DOHH2 (cell line): ENCODE measurements at regions not wholly inside any gene's neighbourhood (a gene's known extent, or its start where the extent isn't known, plus 50 kb on each side); places are given as distances from the start of the nearest gene placed in this dataset.

Experiments used
- H3F3A ChIP-seq: fragments of 200-600 bp; sonication (generic), shearing (Covaris generic); 2 replicates; pipeline ENCODE4 v1.6.0; 2016; ENCODE audit warnings: antibody characterized with exemption, mild to moderate bottlenecking; ENCODE audit not compliant: control insufficient read depth, insufficient read depth
- H3K27ac ChIP-seq: fragments of 200-600 bp; sonication (generic); 2 replicates; pipeline ENCODE4 v1.5.1; 2014; ENCODE audit warnings: low read depth, mild to moderate bottlenecking, low read length, moderate library complexity
- H3K27me3 ChIP-seq: fragments of 200-600 bp; sonication (generic); 2 replicates; pipeline ENCODE4 v1.6.1; 2014; ENCODE audit warnings: mild to moderate bottlenecking, low read length, mixed read lengths; ENCODE audit not compliant: control insufficient read depth
- H3K36me3 ChIP-seq: fragments of 200-600 bp; sonication (generic); 2 replicates; pipeline ENCODE4 v1.6.1; 2014; ENCODE audit warnings: mild to moderate bottlenecking, low read length, moderate library complexity, mixed read lengths; ENCODE audit not compliant: control insufficient read depth
- H3K4me1 ChIP-seq: fragments of 200-600 bp; sonication (generic); 2 replicates; pipeline ENCODE4 v1.6.1; 2014; ENCODE audit warnings: mild to moderate bottlenecking, low read length, mixed read lengths; ENCODE audit not compliant: control insufficient read depth
- H3K4me2 ChIP-seq: fragments of 200-600 bp; sonication (generic); 2 replicates; pipeline ENCODE4 v1.6.0; 2014; ENCODE audit warnings: mild to moderate bottlenecking, low read length, moderate library complexity
- H3K4me3 ChIP-seq: fragments of 200-600 bp; sonication (generic); 2 replicates; pipeline ENCODE4 v1.5.1; 2014; ENCODE audit warnings: mild to moderate bottlenecking, low read length, mixed read lengths
- H3K79me2 ChIP-seq: fragments of 200-600 bp; sonication (generic); 2 replicates; pipeline ENCODE4 v1.6.1; 2014; ENCODE audit warnings: mild to moderate bottlenecking, low read length, mixed read lengths; ENCODE audit not compliant: control insufficient read depth
- H3K9me2 ChIP-seq: fragments of 200-600 bp; sonication (generic); replicated peaks from 2 replicates; pipeline ENCODE4 v1.6.1; 2014; ENCODE audit warnings: mild to moderate bottlenecking, low read length, mixed read lengths; ENCODE audit not compliant: control insufficient read depth
- H3K9me3 ChIP-seq: fragments of 200-600 bp; sonication (generic); 2 replicates; pipeline ENCODE4 v1.6.1; 2014; ENCODE audit warnings: antibody characterized with exemption, low read length, mixed read lengths; ENCODE audit not compliant: control insufficient read depth, insufficient read depth
- H4K20me1 ChIP-seq: fragments of 200-600 bp; sonication (generic); 2 replicates; pipeline ENCODE4 v1.6.0; 2014; ENCODE audit warnings: low read depth, mild to moderate bottlenecking, antibody characterized with exemption, low read length, moderate library complexity; ENCODE audit not compliant: control insufficient read depth, insufficient read depth
- CTCF ChIP-seq: fragments of 200-600 bp; sonication (generic); IDR thresholded peaks from one replicate; pipeline ENCODE4 v1.5.1; 2014; ENCODE audit warnings: antibody characterized with exemption, mild to moderate bottlenecking, low read depth, low read length; ENCODE audit not compliant: poor library complexity, severe bottlenecking
- EZH2phosphoT487 ChIP-seq: fragments of 200-600 bp; sonication (generic); IDR thresholded peaks from 2 replicates; pipeline ENCODE4 v1.6.1; 2017; ENCODE audit warnings: borderline replicate concordance, mild to moderate bottlenecking, antibody characterized with exemption, low read length, moderate library complexity, mixed read lengths

DNA sequence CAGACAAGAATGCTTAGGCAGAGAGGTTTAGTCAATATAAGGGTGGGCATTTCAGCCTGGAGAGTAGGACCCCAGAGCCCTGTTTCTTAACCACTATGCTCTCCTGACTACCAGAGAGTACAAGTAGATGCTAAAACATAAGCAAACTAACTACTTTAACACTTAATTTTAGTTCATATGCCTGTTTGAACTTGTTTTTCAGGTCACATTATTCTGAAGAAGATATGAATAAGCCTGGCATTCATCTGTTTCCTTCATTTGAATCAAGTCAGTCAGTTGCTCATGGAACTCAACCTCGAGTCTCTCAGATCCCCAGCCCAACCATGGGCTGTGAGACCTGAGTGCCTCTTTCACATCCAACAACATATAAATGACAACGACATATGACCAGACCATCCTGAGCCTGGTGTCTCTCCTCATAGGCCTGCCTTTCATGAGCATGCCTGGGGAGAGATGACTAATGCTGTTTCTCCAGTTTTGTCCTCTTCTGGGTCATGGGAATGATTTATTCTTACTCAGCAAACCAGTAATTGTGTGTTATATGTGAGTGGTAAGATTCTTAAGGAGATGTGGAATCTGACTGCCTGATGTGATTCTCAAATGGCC is 251.1 kb upstream of the BTG1 start:
- TF ChIP-seq EZH2phosphoT487 = no peak
- TF ChIP-seq CTCF = no peak
- 0 out of 2 replicates have a peak, but pooled peaks cover 2% of the 10 kb centered on the region for H3K36me3 ChIP-seq
- H3F3A ChIP-seq = no peaks in the 10 kb centered on the region
- H3K79me2 ChIP-seq = no peaks in the 10 kb centered on the region
- H4K20me1 ChIP-seq = no peaks in the 10 kb centered on the region
- no peak overlapping the region for H3K4me3 ChIP-seq
- H3K4me1 ChIP-seq = peaks cover 28% of the 10 kb centered on the region
- peaks cover 22% of the 10 kb centered on the region for H3K9me3 ChIP-seq
- H3K27ac ChIP-seq = no peak overlapping the region
- no peak overlapping the region for H3K4me2 ChIP-seq
- H3K27me3 ChIP-seq = no peaks in the 10 kb centered on the region
- no peaks in the 10 kb centered on the region for H3K9me2 ChIP-seq

- Histone ChIP-seq H3K79me2 (no peaks in the 10 kb centered on the region), H3K4me1 (peaks cover 14% of the 10 kb centered on the region), H3K4me3 (no peak overlapping the region), H4K20me1 (no peaks in the 10 kb centered on the region), H3K27ac (no peak overlapping the region), H3K9me2 (no peaks in the 10 kb centered on the region), H3K36me3 (0 out of 2 replicates have a peak, but pooled peaks cover 2% of the 10 kb centered on the region), H3K9me3 (peaks cover 22% of the 10 kb centered on the region), H3K27me3 (no peaks in the 10 kb centered on the region), H3F3A (no peaks in the 10 kb centered on the region), H3K4me2 (no peak overlapping the region)
- no peak for TF ChIP-seq EZH2phosphoT487
- TF ChIP-seq CTCF = no peak
These were observed 249.7 kb upstream of the BTG1 start for GRCh38 chr12:92395322-92395721.

- H3K4me3 ChIP-seq = no peak overlapping the region
- no peaks in the 10 kb centered on the region for H3K27me3 ChIP-seq
- H3K9me2 ChIP-seq = no peaks in the 10 kb centered on the region
- 0 out of 2 replicates have a peak, but pooled peaks cover 2% of the 10 kb centered on the region for H3K36me3 ChIP-seq
- no peaks in the 10 kb centered on the region for H4K20me1 ChIP-seq
- peaks cover 22% of the 10 kb centered on the region for H3K9me3 ChIP-seq
- no peaks in the 10 kb centered on the region for H3F3A ChIP-seq
- H3K79me2 ChIP-seq = no peaks in the 10 kb centered on the region
- H3K4me1 ChIP-seq = peaks cover 9% of the 10 kb centered on the region
- no peak overlapping the region for H3K27ac ChIP-seq
- H3K4me2 ChIP-seq = no peak overlapping the region
- no peak for TF ChIP-seq CTCF
- no peak for TF ChIP-seq EZH2phosphoT487
These were observed 249.2 kb upstream of the BTG1 start for GRCh38 chr12:92394895-92395294.
